Activated CD4-positive, alpha-beta T cell treated with anti-CD3 and anti-CD28 coated beads, Interleukin-2, amount 10 ng/mL, durations not matched to agents 24 days and 14 days (primary cell): ENCODE measurements at regions not wholly inside any gene's neighbourhood (a gene's known extent, or its start where the extent isn't known, plus 50 kb on each side); places are given as distances from the start of the nearest gene placed in this dataset.

Experiments
- DNase-seq: peaks from one replicate; pipeline ENCODE4 v3.0.0; 2022
- H3K27ac Mint-ChIP-seq: one replicate; pipeline ENCODE4 v1.8.0; 2022; ENCODE audit warnings: mild to moderate bottlenecking, mixed read lengths
- H3K27me3 Mint-ChIP-seq: one replicate; pipeline ENCODE4 v1.8.0; 2022; ENCODE audit warnings: mixed read lengths
- H3K36me3 Mint-ChIP-seq: one replicate; pipeline ENCODE4 v1.8.0; 2022; ENCODE audit warnings: low read depth, mild to moderate bottlenecking, mixed read lengths
- H3K4me1 Mint-ChIP-seq: one replicate; pipeline ENCODE4 v1.8.0; 2021; ENCODE audit warnings: mixed read lengths
- H3K4me3 Mint-ChIP-seq: one replicate; pipeline ENCODE4 v1.8.0; 2022; ENCODE audit warnings: mild to moderate bottlenecking, moderate library complexity, mixed read lengths
- H3K9me3 Mint-ChIP-seq: one replicate; pipeline ENCODE4 v1.8.0; 2021; ENCODE audit warnings: mixed read lengths
- intact Hi-C: fragments of 100-400 bp; cut with micrococcal nuclease; formaldehyde crosslinking; loops from one replicate; pipeline ENCODE4 v1.15.1; 2023

GRCh38 chr7:33821970-33822369, 83.4 kb upstream of the BMPER start:
- H3K9me3 Mint-ChIP-seq: no peaks in the 10 kb centered on the region
- H3K4me3 Mint-ChIP-seq: no peak overlapping the region
- H3K4me1 Mint-ChIP-seq: no peaks in the 10 kb centered on the region
- intact Hi-C loops: no loop called here
- DNase-seq: no peak
- H3K27ac Mint-ChIP-seq: no peak overlapping the region
- H3K27me3 Mint-ChIP-seq: no peaks in the 10 kb centered on the region
- H3K36me3 Mint-ChIP-seq: no peaks in the 10 kb centered on the region

GRCh38 chr7:33823913-33824312, 81.4 kb upstream of the BMPER start:
- H3K27ac Mint-ChIP-seq: no peak overlapping the region

DNA sequence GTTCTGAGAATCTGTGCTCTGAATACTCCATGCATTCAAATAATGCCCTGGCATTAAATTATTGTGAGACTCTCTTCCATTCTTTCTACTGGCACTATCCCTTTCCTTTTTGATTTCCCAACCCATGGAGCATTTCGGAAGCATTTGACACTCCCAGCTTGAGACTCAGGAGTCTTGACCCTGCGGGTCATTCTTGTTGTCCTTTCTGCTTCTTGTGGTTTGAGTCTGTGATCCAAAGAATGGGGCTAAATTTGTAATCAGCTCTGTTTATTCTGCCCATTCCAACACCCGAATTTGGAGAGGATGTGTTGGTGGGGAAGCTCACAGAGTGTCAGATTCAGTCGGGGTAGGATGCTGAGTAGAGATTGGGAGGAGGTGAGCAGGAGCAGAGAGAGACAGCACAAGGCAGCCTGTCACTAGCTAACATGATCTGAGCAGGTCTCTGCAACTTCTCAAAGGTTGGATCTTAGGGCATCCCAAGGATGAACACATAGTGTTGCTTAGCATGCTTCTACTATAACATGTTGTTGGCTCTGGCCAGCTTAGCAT, 80.4 kb upstream of the BMPER start:
- intact Hi-C loops: no loop called here
- H3K4me1 Mint-ChIP-seq: no peaks in the 10 kb centered on the region
- DNase-seq: no peak
- H3K36me3 Mint-ChIP-seq: no peaks in the 10 kb centered on the region
- no peaks in the 10 kb centered on the region for H3K9me3 Mint-ChIP-seq
- no peaks in the 10 kb centered on the region for H3K27me3 Mint-ChIP-seq
- H3K4me3 Mint-ChIP-seq: no peak overlapping the region
- H3K27ac Mint-ChIP-seq: no peak overlapping the region

More at GRCh38 chr7:33823913-33824312, 81.4 kb upstream of the BMPER start:
- Mint-ChIP-seq H3K27me3 (no peaks in the 10 kb centered on the region), H3K4me3 (no peak overlapping the region), H3K9me3 (no peaks in the 10 kb centered on the region), H3K36me3 (no peaks in the 10 kb centered on the region), H3K4me1 (no peaks in the 10 kb centered on the region)
- intact Hi-C loops: no loop called here
- DNase-seq: no peak

- H3K36me3 Mint-ChIP-seq: no peaks in the 10 kb centered on the region
Observed at GRCh38 chr7:33825644-33826043, 79.7 kb upstream of the BMPER start.

DNA sequence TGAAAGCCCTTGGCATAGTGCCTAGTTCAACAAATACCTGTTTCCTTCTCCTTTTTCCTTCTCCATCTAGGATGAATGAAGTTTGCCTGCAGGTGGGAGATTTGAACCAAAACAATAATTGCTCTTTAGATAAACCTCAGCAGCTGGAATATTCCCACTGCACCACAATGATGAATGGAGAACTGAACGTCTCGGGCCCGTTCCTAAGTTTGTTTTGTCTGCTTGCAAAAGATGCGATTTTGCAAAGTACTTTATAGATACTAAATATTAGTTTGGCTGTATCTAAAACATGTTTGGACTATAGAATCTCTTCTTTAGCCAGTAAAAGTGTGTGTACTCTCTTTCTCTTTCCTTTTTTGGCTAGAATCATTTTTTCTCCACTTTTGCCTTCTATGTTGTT, 75.8 kb upstream of the BMPER start:
- no peaks in the 10 kb centered on the region for H3K4me1 Mint-ChIP-seq
- intact Hi-C loops: no loop called here
- no peaks in the 10 kb centered on the region for H3K36me3 Mint-ChIP-seq
- H3K27me3 Mint-ChIP-seq: no peaks in the 10 kb centered on the region
- no peak overlapping the region for H3K4me3 Mint-ChIP-seq
- no peaks in the 10 kb centered on the region for H3K9me3 Mint-ChIP-seq
- no peak for DNase-seq
- no peak overlapping the region for H3K27ac Mint-ChIP-seq

More at GRCh38 chr7:33825644-33826043, 79.7 kb upstream of the BMPER start:
- H3K4me3 Mint-ChIP-seq: no peak overlapping the region
- intact Hi-C loops: no loop called here
- no peak for DNase-seq
- no peak overlapping the region for H3K27ac Mint-ChIP-seq
- no peaks in the 10 kb centered on the region for H3K4me1 Mint-ChIP-seq
- H3K27me3 Mint-ChIP-seq: no peaks in the 10 kb centered on the region
- H3K9me3 Mint-ChIP-seq: no peaks in the 10 kb centered on the region

GRCh38 chr7:33831389-33832141, 73.8 kb upstream of the BMPER start:
- Mint-ChIP-seq H3K27me3 (no peaks in the 10 kb centered on the region), H3K4me3 (no peak overlapping the region), H3K36me3 (no peaks in the 10 kb centered on the region), H3K27ac (no peak overlapping the region), H3K4me1 (no peaks in the 10 kb centered on the region), H3K9me3 (no peaks in the 10 kb centered on the region)
- DNase-seq: no peak
- intact Hi-C loops: no loop called here

GRCh38 chr7:33832271-33832721, 73.0 kb upstream of the BMPER start:
- Mint-ChIP-seq H3K27me3 (no peaks in the 10 kb centered on the region), H3K4me1 (no peaks in the 10 kb centered on the region), H3K27ac (no peak overlapping the region), H3K36me3 (no peaks in the 10 kb centered on the region), H3K9me3 (no peaks in the 10 kb centered on the region), H3K4me3 (no peak overlapping the region)
- DNase-seq: no peak
- intact Hi-C loops: no loop called here

DNA sequence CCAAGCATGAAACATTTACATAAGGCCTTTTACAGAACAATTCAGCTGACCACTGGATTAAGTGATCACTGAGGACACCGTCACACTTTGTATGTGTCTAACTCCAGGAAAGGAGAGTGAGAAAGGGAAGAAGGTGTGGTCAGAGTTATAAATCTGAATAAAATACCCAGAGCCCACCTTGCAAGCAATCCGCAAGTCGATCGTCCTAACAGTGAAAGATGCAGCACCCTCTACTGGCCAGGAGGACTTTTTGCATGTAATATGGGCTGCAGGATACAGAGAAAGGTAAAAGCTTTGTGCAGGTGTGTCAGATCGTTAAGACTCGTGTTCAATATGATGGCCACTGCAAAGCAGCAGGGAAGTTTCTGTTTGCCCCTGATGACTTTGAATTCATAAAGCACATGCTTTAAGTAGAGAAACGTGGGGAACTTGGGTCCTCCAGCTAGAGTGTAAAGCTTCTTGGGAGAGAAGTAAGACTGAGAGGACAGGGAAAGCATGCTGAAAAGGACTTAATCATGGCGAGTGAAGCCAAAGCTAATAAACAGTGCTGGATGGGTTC, 68.5 kb upstream of the BMPER start:
- H3K4me1 Mint-ChIP-seq: no peaks in the 10 kb centered on the region
- H3K27me3 Mint-ChIP-seq: no peaks in the 10 kb centered on the region
- no peak overlapping the region for H3K4me3 Mint-ChIP-seq
- intact Hi-C loops: no loop called here
- H3K36me3 Mint-ChIP-seq: no peaks in the 10 kb centered on the region
- no peak for DNase-seq
- H3K9me3 Mint-ChIP-seq: no peaks in the 10 kb centered on the region
- H3K27ac Mint-ChIP-seq: no peak overlapping the region

- Mint-ChIP-seq H3K4me1 (no peaks in the 10 kb centered on the region), H3K9me3 (no peaks in the 10 kb centered on the region), H3K27ac (no peak overlapping the region), H3K4me3 (no peak overlapping the region), H3K36me3 (no peaks in the 10 kb centered on the region), H3K27me3 (no peaks in the 10 kb centered on the region)
- DNase-seq: no peak
- intact Hi-C loops: no loop called here
Observed at GRCh38 chr7:33837356-33837851, 67.9 kb upstream of the BMPER start.

DNA sequence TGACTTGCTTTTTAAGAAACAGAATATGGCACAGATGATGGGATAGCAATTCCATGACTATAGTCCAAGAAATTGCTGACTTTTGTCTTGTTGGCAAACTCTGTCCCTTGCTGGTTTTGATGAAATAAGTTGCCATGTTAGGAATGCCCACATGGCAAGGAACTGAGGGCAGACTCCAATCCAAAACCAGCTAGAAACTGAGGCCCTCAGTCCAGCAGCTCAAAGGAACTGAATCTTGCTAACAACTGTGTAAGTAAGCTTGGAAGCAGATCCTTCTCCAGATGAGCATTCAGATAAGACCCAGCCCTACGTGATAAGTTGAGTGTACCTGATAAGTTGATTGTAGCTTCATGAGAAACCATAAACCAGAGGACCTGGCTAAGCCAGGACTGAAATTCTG, 64.3 kb upstream of the BMPER start:
- no peaks in the 10 kb centered on the region for H3K27me3 Mint-ChIP-seq
- intact Hi-C loops: no loop called here

DNA sequence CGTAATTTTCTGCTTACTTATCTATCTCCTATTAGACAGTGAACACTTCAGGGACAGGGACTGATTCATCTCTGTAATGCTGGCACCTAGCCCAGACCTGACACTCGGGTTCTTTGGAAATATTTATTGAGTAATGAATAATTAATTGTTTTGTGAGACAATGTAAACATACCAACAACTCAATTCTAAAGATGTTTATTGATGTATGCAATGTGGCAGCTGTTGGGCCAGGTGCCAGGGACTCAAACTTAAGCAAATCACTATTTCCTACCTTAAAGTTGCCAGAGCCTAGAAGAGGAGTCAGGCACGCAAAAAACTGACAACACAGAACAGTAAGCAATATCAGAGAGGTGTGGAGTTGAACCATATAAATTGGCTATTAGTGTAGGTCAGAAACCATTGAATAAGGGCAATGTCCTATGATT, 63.6 kb upstream of the BMPER start:
- no peaks in the 10 kb centered on the region for H3K4me1 Mint-ChIP-seq
- no peaks in the 10 kb centered on the region for H3K36me3 Mint-ChIP-seq
- no peak for DNase-seq
- no peak overlapping the region for H3K4me3 Mint-ChIP-seq
- no peaks in the 10 kb centered on the region for H3K27me3 Mint-ChIP-seq
- no peaks in the 10 kb centered on the region for H3K9me3 Mint-ChIP-seq
- no peak overlapping the region for H3K27ac Mint-ChIP-seq
- intact Hi-C loops: no loop called here

More for the DNA sequence above, 64.3 kb upstream of the BMPER start:
- DNase-seq: no peak
- no peak overlapping the region for H3K27ac Mint-ChIP-seq
- no peaks in the 10 kb centered on the region for H3K36me3 Mint-ChIP-seq
- no peak overlapping the region for H3K4me3 Mint-ChIP-seq
- H3K9me3 Mint-ChIP-seq: no peaks in the 10 kb centered on the region
- H3K4me1 Mint-ChIP-seq: no peaks in the 10 kb centered on the region

- no peak for DNase-seq
- Mint-ChIP-seq H3K4me3 (no peak overlapping the region), H3K36me3 (no peaks in the 10 kb centered on the region), H3K27me3 (no peaks in the 10 kb centered on the region), H3K27ac (no peak overlapping the region), H3K9me3 (no peaks in the 10 kb centered on the region), H3K4me1 (no peaks in the 10 kb centered on the region)
- intact Hi-C loops: no loop called here
Observed at GRCh38 chr7:33842150-33842549, 63.2 kb upstream of the BMPER start.

DNA sequence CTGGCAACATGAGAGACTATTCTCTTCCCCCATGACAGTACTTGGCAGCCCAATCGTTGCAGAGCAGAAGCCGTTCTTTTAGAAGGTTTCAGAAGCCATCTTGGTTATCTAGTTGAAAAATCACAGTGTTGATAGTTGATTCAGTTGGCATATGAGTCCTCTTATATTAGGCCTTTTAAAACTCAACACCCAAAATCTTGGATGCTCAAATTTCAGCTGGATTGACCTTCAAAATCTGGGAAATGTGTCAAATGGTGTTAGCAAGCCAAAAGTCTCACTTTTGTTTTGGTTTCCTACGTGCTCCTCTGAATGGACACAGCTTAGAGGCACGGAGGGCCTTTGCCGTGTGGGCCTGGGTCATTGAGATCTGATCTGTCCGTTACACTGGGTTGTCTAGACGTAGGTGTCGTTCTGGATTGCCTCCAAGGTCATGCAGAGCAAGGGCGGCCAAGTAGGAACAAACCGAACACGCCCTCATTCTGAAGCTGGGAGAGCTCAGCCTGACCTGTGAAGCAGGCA, 59.3 kb upstream of the BMPER start:
- intact Hi-C loops: no loop called here
- no peaks in the 10 kb centered on the region for H3K27me3 Mint-ChIP-seq
- no peak overlapping the region for H3K27ac Mint-ChIP-seq
- H3K4me1 Mint-ChIP-seq: no peaks in the 10 kb centered on the region
- no peak for DNase-seq
- H3K36me3 Mint-ChIP-seq: no peaks in the 10 kb centered on the region
- H3K9me3 Mint-ChIP-seq: no peaks in the 10 kb centered on the region
- no peak overlapping the region for H3K4me3 Mint-ChIP-seq

DNA sequence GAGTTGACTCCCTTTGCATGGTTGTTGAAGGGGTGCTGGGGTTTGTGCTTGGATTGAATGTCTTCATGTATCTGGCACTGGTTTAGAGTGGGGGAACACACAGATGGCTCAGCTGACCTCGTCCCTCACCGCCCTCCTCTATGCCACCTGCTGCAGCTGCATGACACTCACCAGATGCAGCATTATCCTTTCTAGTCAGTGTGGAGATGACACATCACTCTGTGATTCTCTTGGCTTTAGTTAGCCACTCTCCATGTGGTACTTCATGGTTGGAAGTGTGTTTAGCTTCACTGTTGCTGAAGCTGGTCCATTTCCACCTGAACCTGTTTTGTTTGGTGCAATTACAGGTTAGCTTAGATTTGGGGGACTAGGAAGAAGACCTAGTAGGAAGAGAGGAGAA, 56.3 kb upstream of the BMPER start:
- Mint-ChIP-seq H3K27me3 (no peaks in the 10 kb centered on the region), H3K9me3 (no peaks in the 10 kb centered on the region), H3K4me1 (no peaks in the 10 kb centered on the region), H3K27ac (no peak overlapping the region), H3K4me3 (no peak overlapping the region), H3K36me3 (no peaks in the 10 kb centered on the region)
- no peak for DNase-seq
- intact Hi-C loops: no loop called here
